ENCODE measurements at regions not wholly inside any gene's neighbourhood (a gene's known extent, or its start where the extent isn't known, plus 50 kb on each side); places are given as distances from the start of the nearest gene placed in this dataset.

GRCh38 chrX:150240643-150240970 lies 122.5 kb upstream of the MAMLD1 start:
- no peak for TF ChIP-seq GABPA (IDR thresholded peaks at IDR 0.05 in 1 of 2, conservative IDR thresholded peaks at IDR 0.05 in 1 of 2)
- no peak for TF ChIP-seq CTCF (IDR thresholded peaks at IDR 0.05; ENCODE audit: low read depth, low read length, missing input control)
- TF ChIP-seq YY1 (IDR thresholded peaks at IDR 0.05): no peak
- no peak for TF ChIP-seq RAD21 (IDR thresholded peaks at IDR 0.05)
- no peak for TF ChIP-seq EGR1 (IDR thresholded peaks at IDR 0.05; ENCODE audit: low read depth in 2 of 2)
- TF ChIP-seq JUND (IDR thresholded peaks at IDR 0.05): no peak
